HL-60 (cell line): ENCODE measurements at regions not wholly inside any gene's neighbourhood (a gene's known extent, or its start where the extent isn't known, plus 50 kb on each side); places are given as distances from the start of the nearest gene placed in this dataset.

Experiments used
- DNase-seq, 2 experiments: peaks; one replicate each; pipeline ENCODE4 v3.0.0-alpha.2; 2010 to 2020; ENCODE audit warnings: low read depth in 1 of 2, low spot score in 1 of 2
- H3K27ac ChIP-seq: fragments of 250-450 bp; sonication (Bioruptor Pico); replicated peaks from 2 replicates; pipeline ENCODE4 v1.5.1; 2020; ENCODE audit warnings: mild to moderate bottlenecking, moderate library complexity
- H3K27me3 ChIP-seq: fragments of 250-450 bp; sonication (Bioruptor Pico); 2 replicates; pipeline ENCODE4 v1.5.1; 2021; ENCODE audit warnings: mild to moderate bottlenecking, moderate library complexity; ENCODE audit not compliant: insufficient read depth, poor library complexity, severe bottlenecking
- H3K4me3 ChIP-seq: replicated peaks from 2 replicates; pipeline ENCODE4 v1.5.1; 2011; ENCODE audit warnings: mild to moderate bottlenecking, control low read depth, low read length; ENCODE audit not compliant: insufficient read depth
- GABPA ChIP-seq: IDR thresholded peaks from 2 replicates; pipeline ENCODE4 v1.6.1; 2012; ENCODE audit warnings: low read depth
- POLR2AphosphoS5 ChIP-seq: IDR thresholded peaks from 2 replicates; pipeline ENCODE4 v1.6.1; 2012; ENCODE audit warnings: low read depth
- SPI1 ChIP-seq: IDR thresholded peaks from 2 replicates; pipeline ENCODE4 v1.6.1; 2012; ENCODE audit warnings: low read depth, mild to moderate bottlenecking, borderline replicate concordance
- TF ChIP-seq, protein P1 (sequence below): IDR thresholded peaks from one replicate; pipeline ENCODE4 v1.5.1; 2011; ENCODE audit warnings: low read length, control low read depth, inconsistent platforms; ENCODE audit not compliant: insufficient read depth
- TF ChIP-seq, protein P2 (sequence below): IDR thresholded peaks from 2 replicates; pipeline ENCODE4 v1.6.1; 2012; ENCODE audit warnings: low read depth; ENCODE audit not compliant: insufficient replicate concordance

DNA sequence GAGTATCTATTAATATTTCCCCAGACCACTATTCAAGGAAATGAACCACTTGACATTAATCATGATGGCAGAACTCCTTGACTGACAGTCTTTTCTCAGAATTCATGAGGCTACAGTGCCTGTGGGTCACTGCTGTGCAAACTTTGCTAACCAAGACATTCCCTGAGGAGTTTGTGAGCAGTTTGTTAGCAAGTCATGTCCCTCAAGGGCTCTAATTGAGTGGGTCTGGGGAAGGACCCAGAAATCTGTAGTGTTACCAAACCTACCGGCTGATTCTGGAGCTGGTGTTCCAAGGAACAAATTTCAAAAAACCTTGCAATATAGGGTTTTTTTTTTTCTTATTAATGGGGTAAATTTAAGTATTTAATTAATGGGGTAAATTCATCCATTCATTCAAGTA is 103.2 kb upstream of the VANGL1 start:
- Histone ChIP-seq H3K27ac (no peak overlapping the region), H3K4me3 (no peak overlapping the region), H3K27me3 (no peaks in the 10 kb centered on the region)
- TF ChIP-seq SPI1, result no peak
- no peak for TF ChIP-seq POLR2AphosphoS5
- no peak for TF ChIP-seq GABPA
- TF ChIP-seq, protein P1, sequence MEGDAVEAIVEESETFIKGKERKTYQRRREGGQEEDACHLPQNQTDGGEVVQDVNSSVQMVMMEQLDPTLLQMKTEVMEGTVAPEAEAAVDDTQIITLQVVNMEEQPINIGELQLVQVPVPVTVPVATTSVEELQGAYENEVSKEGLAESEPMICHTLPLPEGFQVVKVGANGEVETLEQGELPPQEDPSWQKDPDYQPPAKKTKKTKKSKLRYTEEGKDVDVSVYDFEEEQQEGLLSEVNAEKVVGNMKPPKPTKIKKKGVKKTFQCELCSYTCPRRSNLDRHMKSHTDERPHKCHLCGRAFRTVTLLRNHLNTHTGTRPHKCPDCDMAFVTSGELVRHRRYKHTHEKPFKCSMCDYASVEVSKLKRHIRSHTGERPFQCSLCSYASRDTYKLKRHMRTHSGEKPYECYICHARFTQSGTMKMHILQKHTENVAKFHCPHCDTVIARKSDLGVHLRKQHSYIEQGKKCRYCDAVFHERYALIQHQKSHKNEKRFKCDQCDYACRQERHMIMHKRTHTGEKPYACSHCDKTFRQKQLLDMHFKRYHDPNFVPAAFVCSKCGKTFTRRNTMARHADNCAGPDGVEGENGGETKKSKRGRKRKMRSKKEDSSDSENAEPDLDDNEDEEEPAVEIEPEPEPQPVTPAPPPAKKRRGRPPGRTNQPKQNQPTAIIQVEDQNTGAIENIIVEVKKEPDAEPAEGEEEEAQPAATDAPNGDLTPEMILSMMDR, result no peak
- TF ChIP-seq, protein P2, sequence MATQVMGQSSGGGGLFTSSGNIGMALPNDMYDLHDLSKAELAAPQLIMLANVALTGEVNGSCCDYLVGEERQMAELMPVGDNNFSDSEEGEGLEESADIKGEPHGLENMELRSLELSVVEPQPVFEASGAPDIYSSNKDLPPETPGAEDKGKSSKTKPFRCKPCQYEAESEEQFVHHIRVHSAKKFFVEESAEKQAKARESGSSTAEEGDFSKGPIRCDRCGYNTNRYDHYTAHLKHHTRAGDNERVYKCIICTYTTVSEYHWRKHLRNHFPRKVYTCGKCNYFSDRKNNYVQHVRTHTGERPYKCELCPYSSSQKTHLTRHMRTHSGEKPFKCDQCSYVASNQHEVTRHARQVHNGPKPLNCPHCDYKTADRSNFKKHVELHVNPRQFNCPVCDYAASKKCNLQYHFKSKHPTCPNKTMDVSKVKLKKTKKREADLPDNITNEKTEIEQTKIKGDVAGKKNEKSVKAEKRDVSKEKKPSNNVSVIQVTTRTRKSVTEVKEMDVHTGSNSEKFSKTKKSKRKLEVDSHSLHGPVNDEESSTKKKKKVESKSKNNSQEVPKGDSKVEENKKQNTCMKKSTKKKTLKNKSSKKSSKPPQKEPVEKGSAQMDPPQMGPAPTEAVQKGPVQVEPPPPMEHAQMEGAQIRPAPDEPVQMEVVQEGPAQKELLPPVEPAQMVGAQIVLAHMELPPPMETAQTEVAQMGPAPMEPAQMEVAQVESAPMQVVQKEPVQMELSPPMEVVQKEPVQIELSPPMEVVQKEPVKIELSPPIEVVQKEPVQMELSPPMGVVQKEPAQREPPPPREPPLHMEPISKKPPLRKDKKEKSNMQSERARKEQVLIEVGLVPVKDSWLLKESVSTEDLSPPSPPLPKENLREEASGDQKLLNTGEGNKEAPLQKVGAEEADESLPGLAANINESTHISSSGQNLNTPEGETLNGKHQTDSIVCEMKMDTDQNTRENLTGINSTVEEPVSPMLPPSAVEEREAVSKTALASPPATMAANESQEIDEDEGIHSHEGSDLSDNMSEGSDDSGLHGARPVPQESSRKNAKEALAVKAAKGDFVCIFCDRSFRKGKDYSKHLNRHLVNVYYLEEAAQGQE, result no peak
- no peak for DNase-seq

DNA sequence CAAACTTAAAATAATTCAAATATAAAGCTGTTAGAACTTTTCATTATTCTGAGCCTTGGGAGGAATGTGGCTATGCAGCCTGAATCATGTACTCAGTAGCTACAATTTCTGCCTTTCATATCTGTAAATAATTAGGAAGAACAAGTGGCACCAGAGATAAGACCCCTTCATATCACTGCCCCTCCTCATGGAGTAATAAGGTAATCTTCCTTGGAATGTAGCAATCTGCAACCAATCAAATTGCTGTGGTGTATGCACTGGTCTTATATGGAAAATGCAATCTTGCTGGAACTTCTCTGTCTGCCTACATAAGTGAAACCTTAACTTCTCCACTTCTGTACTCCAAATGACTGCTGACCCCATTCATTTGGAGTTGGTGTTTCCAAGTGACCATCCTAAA is 104.4 kb upstream of the VANGL1 start:
- Histone ChIP-seq H3K27me3 (no peaks in the 10 kb centered on the region), H3K4me3 (no peak overlapping the region), H3K27ac (no peak overlapping the region)
- no peak for TF ChIP-seq SPI1
- TF ChIP-seq, protein P2, result no peak
- no peak for TF ChIP-seq GABPA
- no peak for TF ChIP-seq POLR2AphosphoS5
- TF ChIP-seq, protein P1, result no peak
- DNase-seq, result no peak

DNA sequence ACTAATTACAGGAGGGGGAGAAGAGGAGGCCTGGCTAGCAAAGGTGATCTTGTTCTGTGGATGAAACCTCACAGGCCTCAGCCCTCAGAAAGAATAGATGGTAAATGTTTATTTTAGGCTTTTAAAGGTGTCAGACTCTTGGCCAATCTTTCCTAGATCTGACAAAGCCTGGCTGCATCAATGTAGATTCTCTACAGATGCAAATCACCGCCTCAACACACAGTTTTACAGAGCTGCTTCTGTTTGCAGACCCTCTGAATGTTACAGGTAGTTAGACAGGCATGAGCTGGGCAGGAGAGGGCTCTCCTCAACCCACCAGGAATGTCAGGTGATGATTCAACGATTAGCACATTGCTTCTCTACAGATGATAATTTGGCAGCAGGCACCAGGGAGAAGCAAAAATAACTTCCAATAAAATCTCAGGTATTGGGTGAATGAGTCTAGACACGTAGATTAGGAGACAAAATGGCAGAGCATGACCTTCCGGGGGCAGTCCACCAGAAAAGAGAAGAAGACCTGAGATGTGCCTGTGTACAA is 105.4 kb upstream of the VANGL1 start:
- Histone ChIP-seq H3K4me3 (no peak overlapping the region), H3K27me3 (no peaks in the 10 kb centered on the region), H3K27ac (no peak overlapping the region)
- DNase-seq, result no peak
- TF ChIP-seq, protein P2, result no peak
- TF ChIP-seq SPI1 (no peak), GABPA (no peak), POLR2AphosphoS5 (no peak)
- TF ChIP-seq, protein P1, result no peak
